HG03045 (cell line): ENCODE measurements at regions not wholly inside any gene's neighbourhood (a gene's known extent, or its start where the extent isn't known, plus 50 kb on each side); places are given as distances from the start of the nearest gene placed in this dataset.

ENCODE experiments used
- ATAC-seq: cut with Tn5 transposase; IDR thresholded peaks from one replicate; pipeline ENCODE4 v1.9.1; 2021; ENCODE audit warnings: mild to moderate bottlenecking, moderate library complexity; ENCODE audit not compliant: unreplicated experiment

- peak; percentile 82 for ATAC-seq
These were observed 203.0 kb downstream of the SOCS6 start for GRCh38 chr18:70491734-70492348.

- ATAC-seq = no peak
These were observed 201.4 kb downstream of the SOCS6 start for GRCh38 chr18:70489986-70490933.

GRCh38 chr18:70489571-70489970 is 200.7 kb downstream of the SOCS6 start:
- no peak for ATAC-seq

GRCh38 chr18:70469916-70470315 is 181.1 kb downstream of the SOCS6 start:
- no peak for ATAC-seq

GRCh38 chr18:70468861-70469547 is 180.2 kb downstream of the SOCS6 start:
- ATAC-seq = no peak

- ATAC-seq = no peak
These were observed 175.7 kb downstream of the SOCS6 start for GRCh38 chr18:70464343-70465114.

- no peak for ATAC-seq
These were observed 174.2 kb downstream of the SOCS6 start for GRCh38 chr18:70463085-70463484.

GRCh38 chr18:70462078-70462439 is 173.2 kb downstream of the SOCS6 start:
- no peak for ATAC-seq

GRCh38 chr18:70461323-70462077 is 172.7 kb downstream of the SOCS6 start:
- no peak for ATAC-seq

- no peak for ATAC-seq
These were observed 170.9 kb downstream of the SOCS6 start for GRCh38 chr18:70459731-70460130.

GRCh38 chr18:70459251-70459650 is 170.4 kb downstream of the SOCS6 start:
- ATAC-seq = no peak

- no peak for ATAC-seq
These were observed 168.9 kb downstream of the SOCS6 start for GRCh38 chr18:70457788-70458187.

GRCh38 chr18:70457223-70457622 is 168.4 kb downstream of the SOCS6 start:
- no peak for ATAC-seq

GRCh38 chr18:70456376-70456775 is 167.5 kb downstream of the SOCS6 start:
- ATAC-seq = no peak

- ATAC-seq = no peak
These were observed 166.9 kb downstream of the SOCS6 start for GRCh38 chr18:70455731-70456130.

- peak; percentile 72 for ATAC-seq
These were observed 166.0 kb downstream of the SOCS6 start for GRCh38 chr18:70454704-70455322.

GRCh38 chr18:70453058-70453775 is 164.4 kb downstream of the SOCS6 start:
- ATAC-seq = no peak

GRCh38 chr18:70452501-70452900 is 163.7 kb downstream of the SOCS6 start:
- no peak for ATAC-seq
